GM03348 (cell line): ENCODE measurements at regions not wholly inside any gene's neighbourhood (a gene's known extent, or its start where the extent isn't known, plus 50 kb on each side); places are given as distances from the start of the nearest gene placed in this dataset.

Experiments
- DNase-seq: peaks from one replicate; pipeline ENCODE4 v3.0.0; 2012; ENCODE audit warnings: low spot score

GRCh38 chr21:18460979-18461378 lies 57.4 kb upstream of the TMPRSS15 start:
- DNase-seq, result no peak

GRCh38 chr21:18461743-18462142 lies 58.2 kb upstream of the TMPRSS15 start:
- no peak for DNase-seq

GRCh38 chr21:18467715-18468114 lies 64.1 kb upstream of the TMPRSS15 start:
- no peak for DNase-seq

- no peak for DNase-seq
Measured at GRCh38 chr21:18468790-18469189, 65.2 kb upstream of the TMPRSS15 start.

- no peak for DNase-seq
Measured at GRCh38 chr21:18476639-18477038, 73.1 kb upstream of the TMPRSS15 start.

GRCh38 chr21:18477043-18477442 lies 73.5 kb upstream of the TMPRSS15 start:
- no peak for DNase-seq

GRCh38 chr21:18478513-18478912 lies 74.9 kb upstream of the TMPRSS15 start:
- no peak for DNase-seq

GRCh38 chr21:18488252-18488651 lies 84.7 kb upstream of the TMPRSS15 start:
- no peak for DNase-seq

GRCh38 chr21:18493422-18493821 lies 89.8 kb upstream of the TMPRSS15 start:
- no peak for DNase-seq

GRCh38 chr21:18495523-18495922 lies 91.9 kb upstream of the TMPRSS15 start:
- no peak for DNase-seq

GRCh38 chr21:18498431-18498830 lies 94.8 kb upstream of the TMPRSS15 start:
- no peak for DNase-seq

- DNase-seq, result peak; percentile 4
Measured at GRCh38 chr21:18499761-18500376, 96.3 kb upstream of the TMPRSS15 start.

- DNase-seq, result no peak
Measured at GRCh38 chr21:18518054-18518481, 114.5 kb upstream of the TMPRSS15 start.

- DNase-seq, result no peak
Measured at GRCh38 chr21:18521204-18521603, 117.6 kb upstream of the TMPRSS15 start.

GRCh38 chr21:18522181-18522972 lies 118.8 kb upstream of the TMPRSS15 start:
- DNase-seq, result no peak

GRCh38 chr21:18524097-18524880 lies 120.7 kb upstream of the TMPRSS15 start:
- no peak for DNase-seq

- no peak for DNase-seq
Measured at GRCh38 chr21:18529254-18529653, 125.7 kb upstream of the TMPRSS15 start.

- no peak for DNase-seq
Measured at GRCh38 chr21:18542081-18542480, 138.5 kb upstream of the TMPRSS15 start.

- no peak for DNase-seq
Measured at GRCh38 chr21:18545908-18546307, 142.3 kb upstream of the TMPRSS15 start.

- DNase-seq, result no peak
Measured at GRCh38 chr21:18547347-18547746, 143.8 kb upstream of the TMPRSS15 start.

GRCh38 chr21:18548249-18548648 lies 144.7 kb upstream of the TMPRSS15 start:
- no peak for DNase-seq

GRCh38 chr21:18549214-18549905 lies 145.8 kb upstream of the TMPRSS15 start:
- DNase-seq, result no peak
